ENCODE measurements at regions not wholly inside any gene's neighbourhood (a gene's known extent, or its start where the extent isn't known, plus 50 kb on each side); places are given as distances from the start of the nearest gene placed in this dataset.

DNA sequence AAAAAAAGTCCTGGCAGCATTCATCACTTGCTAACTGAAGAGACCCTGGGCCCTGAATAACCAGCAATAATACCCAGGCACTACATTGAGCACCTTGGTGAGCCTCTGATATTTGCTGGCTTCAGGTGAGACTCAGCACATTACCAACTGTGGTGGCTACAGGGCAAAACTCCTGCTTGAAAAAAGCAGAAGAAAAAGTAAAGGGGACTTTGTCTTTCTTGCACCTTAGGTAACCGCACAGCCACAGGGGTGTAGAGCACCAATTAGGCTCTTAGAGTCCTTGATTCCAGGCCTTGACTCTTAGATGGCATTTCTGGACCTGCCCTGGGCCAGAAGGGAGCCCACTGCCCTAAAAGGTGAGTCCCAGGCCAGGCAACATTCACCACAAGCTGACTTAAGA, 269.5 kb downstream of the AUH start:
- TF ChIP-seq, protein P1, sequence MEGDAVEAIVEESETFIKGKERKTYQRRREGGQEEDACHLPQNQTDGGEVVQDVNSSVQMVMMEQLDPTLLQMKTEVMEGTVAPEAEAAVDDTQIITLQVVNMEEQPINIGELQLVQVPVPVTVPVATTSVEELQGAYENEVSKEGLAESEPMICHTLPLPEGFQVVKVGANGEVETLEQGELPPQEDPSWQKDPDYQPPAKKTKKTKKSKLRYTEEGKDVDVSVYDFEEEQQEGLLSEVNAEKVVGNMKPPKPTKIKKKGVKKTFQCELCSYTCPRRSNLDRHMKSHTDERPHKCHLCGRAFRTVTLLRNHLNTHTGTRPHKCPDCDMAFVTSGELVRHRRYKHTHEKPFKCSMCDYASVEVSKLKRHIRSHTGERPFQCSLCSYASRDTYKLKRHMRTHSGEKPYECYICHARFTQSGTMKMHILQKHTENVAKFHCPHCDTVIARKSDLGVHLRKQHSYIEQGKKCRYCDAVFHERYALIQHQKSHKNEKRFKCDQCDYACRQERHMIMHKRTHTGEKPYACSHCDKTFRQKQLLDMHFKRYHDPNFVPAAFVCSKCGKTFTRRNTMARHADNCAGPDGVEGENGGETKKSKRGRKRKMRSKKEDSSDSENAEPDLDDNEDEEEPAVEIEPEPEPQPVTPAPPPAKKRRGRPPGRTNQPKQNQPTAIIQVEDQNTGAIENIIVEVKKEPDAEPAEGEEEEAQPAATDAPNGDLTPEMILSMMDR (IDR thresholded peaks at IDR 0.05; ENCODE audit: insufficient read depth, low read depth, low read length): no peak
- ChIA-PET CTCF (no interaction called here), POLR2A (no interaction called here)
- Histone ChIP-seq H3K36me3 (ENCODE audit: control insufficient read depth, insufficient read depth, low read length) (no peaks in the 10 kb centered on the region), H3K4me3 (ENCODE audit: low read depth, low read length) (no peak overlapping the region), H3K27me3 (ENCODE audit: control insufficient read depth, insufficient read depth, low read length) (no peaks in the 10 kb centered on the region)
- no peak for DNase-seq (ENCODE audit: low read depth)

DNA sequence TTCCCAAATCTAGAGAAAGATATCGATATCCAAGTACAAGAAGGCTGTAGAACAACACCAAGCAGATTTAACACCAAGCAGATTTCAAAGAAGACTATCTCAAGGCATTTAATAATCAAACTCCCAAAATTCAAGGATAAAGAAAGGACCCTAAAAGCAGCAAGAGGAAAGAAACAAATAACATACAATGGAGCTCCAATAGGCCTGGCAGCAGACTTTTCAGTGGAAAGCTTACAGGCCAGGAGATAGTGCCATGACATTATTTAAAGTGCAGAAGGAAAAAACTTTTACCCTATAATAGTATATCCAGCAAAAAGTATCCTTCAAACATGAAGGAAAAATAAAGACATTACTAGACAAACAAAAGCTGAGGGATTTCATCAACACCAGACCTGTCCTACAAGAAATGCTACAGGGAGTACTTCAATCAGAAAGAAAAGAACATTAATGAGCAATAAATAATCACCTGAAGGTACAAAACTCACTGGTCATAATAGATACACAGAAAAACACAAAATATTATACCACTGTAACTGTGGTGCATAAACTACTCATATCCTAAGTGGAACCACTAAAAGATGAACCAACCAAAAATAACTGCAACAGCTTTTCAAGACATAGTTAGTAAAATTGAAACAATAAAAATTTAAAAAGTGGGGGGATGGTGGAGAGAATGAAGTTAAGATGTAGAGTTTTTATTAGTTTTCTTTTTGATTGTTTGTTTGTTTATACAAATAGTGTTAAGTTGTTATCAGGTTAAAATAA, 267.2 kb downstream of the AUH start:
- TF ChIP-seq, protein P1 (IDR thresholded peaks at IDR 0.05; ENCODE audit: insufficient read depth, low read depth, low read length): no peak
- ChIA-PET CTCF (no interaction called here), POLR2A (interaction anchor here (0.6 kb wide), 1 partner anchor 36 kb away, joined by 6 read pairs; no protein-coding TSS in a partner anchor)
- no peak for DNase-seq (ENCODE audit: low read depth)
- no peaks in the 10 kb centered on the region for H3K36me3 ChIP-seq (ENCODE audit: control insufficient read depth, insufficient read depth, low read length)
- no peaks in the 10 kb centered on the region for H3K27me3 ChIP-seq (ENCODE audit: control insufficient read depth, insufficient read depth, low read length)
- H3K4me3 ChIP-seq (ENCODE audit: low read depth, low read length): no peak overlapping the region

DNA sequence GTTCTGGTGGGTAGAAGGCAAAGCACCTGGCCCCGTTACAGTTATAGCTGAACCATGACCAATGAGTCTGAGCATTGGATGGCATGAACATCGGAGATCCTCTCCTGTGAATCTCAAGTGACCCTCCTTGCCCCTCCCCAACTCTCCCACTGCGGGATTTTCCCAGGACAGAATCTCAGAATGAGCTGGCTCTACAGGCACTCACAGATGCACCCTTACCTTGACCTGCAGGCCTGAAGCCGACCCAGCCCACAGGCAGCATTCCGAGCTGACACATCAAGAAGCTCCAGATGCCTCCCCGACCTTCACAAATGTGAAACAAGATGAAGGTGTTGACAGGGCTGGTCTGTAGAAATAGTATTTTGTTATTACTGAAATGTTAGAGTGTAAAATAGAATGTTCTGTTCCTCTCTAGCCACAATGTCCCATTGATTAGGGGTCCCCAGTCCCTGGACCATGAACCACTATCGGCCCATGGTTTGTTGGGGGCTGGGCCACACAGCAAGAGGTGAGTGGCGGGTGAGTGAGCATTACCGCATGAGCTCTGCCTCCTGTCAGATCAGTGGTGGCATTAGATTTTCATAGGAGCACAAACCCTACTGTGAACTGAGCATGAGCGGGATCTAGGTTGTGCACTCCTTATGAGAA, 263.4 kb downstream of the AUH start:
- Histone ChIP-seq H3K4me3 (ENCODE audit: low read depth, low read length) (no peak overlapping the region), H3K27me3 (ENCODE audit: control insufficient read depth, insufficient read depth, low read length) (no peaks in the 10 kb centered on the region), H3K36me3 (ENCODE audit: control insufficient read depth, insufficient read depth, low read length) (no peaks in the 10 kb centered on the region)
- TF ChIP-seq, protein P1 (IDR thresholded peaks at IDR 0.05; ENCODE audit: insufficient read depth, low read depth, low read length): no peak
- ChIA-PET POLR2A (no interaction called here), CTCF (interaction anchor here (1.1 to 1.3 kb wide), 2 partner anchors 9 to 24 kb away, joined by 3 read pairs; no protein-coding TSS in a partner anchor)
- DNase-seq (ENCODE audit: low read depth): no peak

DNA sequence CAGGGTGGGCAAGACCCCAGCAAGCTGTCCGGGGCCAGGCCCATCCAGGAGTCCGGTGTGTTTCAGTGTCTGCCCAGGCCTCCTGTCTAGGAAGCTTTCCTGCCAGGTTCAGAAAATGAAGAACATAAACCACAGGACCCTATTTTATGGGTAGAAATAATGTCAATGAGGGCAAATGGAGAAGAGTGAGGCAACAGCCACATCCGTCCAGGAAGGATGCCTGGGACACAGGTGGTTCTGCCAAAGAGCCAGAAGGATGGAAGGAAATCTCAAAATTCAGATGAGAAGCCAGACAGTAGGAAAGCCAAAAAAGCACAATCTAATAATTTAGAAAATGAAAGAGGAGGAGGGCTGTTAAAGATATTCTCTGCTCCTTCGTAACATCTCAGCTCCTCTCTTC, 262.3 kb downstream of the AUH start:
- TF ChIP-seq, protein P1 (IDR thresholded peaks at IDR 0.05; ENCODE audit: insufficient read depth, low read depth, low read length): no peak
- CTCF ChIA-PET: interaction anchor here (1.1 to 1.7 kb wide), 4 partner anchors 13 to 327 kb away, joined by 3 to 8 read pairs (median 4); no protein-coding TSS in a partner anchor
- H3K4me3 ChIP-seq (ENCODE audit: low read depth, low read length): no peak overlapping the region
- POLR2A ChIA-PET: no interaction called here
- no peaks in the 10 kb centered on the region for H3K36me3 ChIP-seq (ENCODE audit: control insufficient read depth, insufficient read depth, low read length)
- DNase-seq (ENCODE audit: low read depth): no peak
- H3K27me3 ChIP-seq (ENCODE audit: control insufficient read depth, insufficient read depth, low read length): no peaks in the 10 kb centered on the region

DNA sequence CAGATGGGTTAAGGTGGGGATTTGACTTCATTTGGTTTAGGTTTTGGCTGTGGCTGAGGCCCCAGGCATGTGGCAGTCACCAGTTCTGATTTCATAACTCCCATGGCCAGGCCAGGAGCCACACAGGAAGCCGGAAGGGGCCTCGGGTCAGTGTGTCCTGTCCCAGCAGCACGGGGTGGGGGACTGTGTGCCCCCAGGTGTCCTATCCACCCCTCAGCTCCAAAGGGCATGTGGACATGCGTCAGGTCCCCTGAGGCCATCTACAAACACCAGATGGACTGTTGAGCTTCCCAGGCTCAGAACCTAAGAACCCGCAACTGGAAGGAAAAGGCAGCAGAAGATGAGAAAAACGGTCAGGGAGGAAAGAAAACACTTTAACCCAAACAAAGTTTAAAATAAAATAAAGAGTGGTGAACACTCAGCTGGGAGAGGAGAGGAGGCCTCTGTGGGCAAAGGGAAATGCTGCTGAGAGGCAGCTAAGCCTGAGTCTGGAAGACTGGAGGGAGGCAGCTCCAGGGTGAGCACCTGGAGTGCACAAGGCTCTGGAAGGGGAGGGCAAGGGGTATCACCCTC, 260.8 kb downstream of the AUH start:
- Histone ChIP-seq H3K4me3 (ENCODE audit: low read depth, low read length) (no peak overlapping the region), H3K27me3 (ENCODE audit: control insufficient read depth, insufficient read depth, low read length) (no peaks in the 10 kb centered on the region), H3K36me3 (ENCODE audit: control insufficient read depth, insufficient read depth, low read length) (no peaks in the 10 kb centered on the region)
- DNase-seq (ENCODE audit: low read depth): no peak
- POLR2A ChIA-PET: no interaction called here
- CTCF ChIA-PET: interaction anchor here (0.6 to 1.7 kb wide), 4 partner anchors 15 to 325 kb away, joined by 3 to 8 read pairs (median 4); no protein-coding TSS in a partner anchor
- TF ChIP-seq, protein P1 (IDR thresholded peaks at IDR 0.05; ENCODE audit: insufficient read depth, low read depth, low read length): no peak
